ENCODE measurements at regions not wholly inside any gene's neighbourhood (a gene's known extent, or its start where the extent isn't known, plus 50 kb on each side); places are given as distances from the start of the nearest gene placed in this dataset.

GRCh38 chr2:129189617-129190319, 789.7 kb upstream of the RAB6C start:
- TF ChIP-seq CTCF (conservative IDR thresholded peaks at IDR 0.05; ENCODE audit: low read depth, low read length) = no peak
- TF ChIP-seq EZH2 (IDR thresholded peaks at IDR 0.05; ENCODE audit: low read length, unreplicated experiment) = no peak
- no peak for TF ChIP-seq EZH2phosphoT487 (IDR thresholded peaks at IDR 0.05; ENCODE audit: borderline replicate concordance, low read length)
